ENCODE measurements at regions not wholly inside any gene's neighbourhood (a gene's known extent, or its start where the extent isn't known, plus 50 kb on each side); places are given as distances from the start of the nearest gene placed in this dataset.

GRCh38 chr4:15147714-15148113, 145.4 kb downstream of the CPEB2 start:
- no peaks in the 10 kb centered on the region for H3K36me3 ChIP-seq (ENCODE audit: insufficient read depth, low read length)
- H3K27me3 ChIP-seq (ENCODE audit: insufficient read depth, low read depth, low read length), result no peaks in the 10 kb centered on the region
- H3K9ac ChIP-seq (ENCODE audit: low read length), result no peak overlapping the region
- H3K9me2 ChIP-seq (ENCODE audit: insufficient read depth, low read length), result no peaks in the 10 kb centered on the region
- H4K20me1 ChIP-seq (ENCODE audit: insufficient read depth), result no peaks in the 10 kb centered on the region
- TF ChIP-seq POLR2AphosphoS5 (IDR thresholded peaks at IDR 0.05) (no peak), EP300 (conservative IDR thresholded peaks at IDR 0.05; ENCODE audit: poor library complexity, severe bottlenecking) (no peak), SMC3 (conservative IDR thresholded peaks at IDR 0.05; ENCODE audit: poor library complexity) (no peak), TAF1 (IDR thresholded peaks at IDR 0.05; ENCODE audit: low read depth) (no peak), MXI1 (conservative IDR thresholded peaks at IDR 0.05; ENCODE audit: poor library complexity, severe bottlenecking) (no peak), RAD21 (conservative IDR thresholded peaks at IDR 0.05) (no peak), REST (IDR thresholded peaks at IDR 0.05; ENCODE audit: borderline replicate concordance) (no peak), EZH2 (IDR thresholded peaks at IDR 0.05; ENCODE audit: borderline replicate concordance, insufficient read depth, low read length, poor library complexity, severe bottlenecking) (no peak)
- TF ChIP-seq, protein P1, sequence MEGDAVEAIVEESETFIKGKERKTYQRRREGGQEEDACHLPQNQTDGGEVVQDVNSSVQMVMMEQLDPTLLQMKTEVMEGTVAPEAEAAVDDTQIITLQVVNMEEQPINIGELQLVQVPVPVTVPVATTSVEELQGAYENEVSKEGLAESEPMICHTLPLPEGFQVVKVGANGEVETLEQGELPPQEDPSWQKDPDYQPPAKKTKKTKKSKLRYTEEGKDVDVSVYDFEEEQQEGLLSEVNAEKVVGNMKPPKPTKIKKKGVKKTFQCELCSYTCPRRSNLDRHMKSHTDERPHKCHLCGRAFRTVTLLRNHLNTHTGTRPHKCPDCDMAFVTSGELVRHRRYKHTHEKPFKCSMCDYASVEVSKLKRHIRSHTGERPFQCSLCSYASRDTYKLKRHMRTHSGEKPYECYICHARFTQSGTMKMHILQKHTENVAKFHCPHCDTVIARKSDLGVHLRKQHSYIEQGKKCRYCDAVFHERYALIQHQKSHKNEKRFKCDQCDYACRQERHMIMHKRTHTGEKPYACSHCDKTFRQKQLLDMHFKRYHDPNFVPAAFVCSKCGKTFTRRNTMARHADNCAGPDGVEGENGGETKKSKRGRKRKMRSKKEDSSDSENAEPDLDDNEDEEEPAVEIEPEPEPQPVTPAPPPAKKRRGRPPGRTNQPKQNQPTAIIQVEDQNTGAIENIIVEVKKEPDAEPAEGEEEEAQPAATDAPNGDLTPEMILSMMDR (IDR thresholded peaks at IDR 0.05; ENCODE audit: poor library complexity, severe bottlenecking), result no peak
- no peaks in the 10 kb centered on the region for H3F3A ChIP-seq (ENCODE audit: insufficient read depth, low read length, poor library complexity, severe bottlenecking)
- H3K27ac ChIP-seq (ENCODE audit: low read length), result no peak overlapping the region
- no peak overlapping the region for H3K4me3 ChIP-seq (ENCODE audit: low read length)
- H3K4me2 ChIP-seq (ENCODE audit: low read length), result no peak overlapping the region
- H2AFZ ChIP-seq (ENCODE audit: low read depth, low read length), result no peak overlapping the region
- no peaks in the 10 kb centered on the region for H3K9me3 ChIP-seq (ENCODE audit: low read length)
- H3K79me2 ChIP-seq (replicated peaks; ENCODE audit: insufficient read depth, low read length), result no peaks in the 10 kb centered on the region

GRCh38 chr4:15148199-15148598, 145.9 kb downstream of the CPEB2 start:
- Histone ChIP-seq H3K9me3 (ENCODE audit: low read length) (no peaks in the 10 kb centered on the region), H3K79me2 (replicated peaks; ENCODE audit: insufficient read depth, low read length) (no peaks in the 10 kb centered on the region), H3K4me2 (ENCODE audit: low read length) (no peak overlapping the region), H3F3A (ENCODE audit: insufficient read depth, low read length, poor library complexity, severe bottlenecking) (no peaks in the 10 kb centered on the region), H3K9me2 (ENCODE audit: insufficient read depth, low read length) (no peaks in the 10 kb centered on the region), H3K27ac (ENCODE audit: low read length) (no peak overlapping the region), H3K27me3 (ENCODE audit: insufficient read depth, low read depth, low read length) (no peaks in the 10 kb centered on the region), H3K9ac (ENCODE audit: low read length) (no peak overlapping the region), H3K36me3 (ENCODE audit: insufficient read depth, low read length) (no peaks in the 10 kb centered on the region), H2AFZ (ENCODE audit: low read depth, low read length) (no peak overlapping the region), H3K4me3 (ENCODE audit: low read length) (no peak overlapping the region), H4K20me1 (ENCODE audit: insufficient read depth) (no peaks in the 10 kb centered on the region)
- TF ChIP-seq EZH2 (IDR thresholded peaks at IDR 0.05; ENCODE audit: borderline replicate concordance, insufficient read depth, low read length, poor library complexity, severe bottlenecking) (no peak), RAD21 (conservative IDR thresholded peaks at IDR 0.05) (no peak)

DNA sequence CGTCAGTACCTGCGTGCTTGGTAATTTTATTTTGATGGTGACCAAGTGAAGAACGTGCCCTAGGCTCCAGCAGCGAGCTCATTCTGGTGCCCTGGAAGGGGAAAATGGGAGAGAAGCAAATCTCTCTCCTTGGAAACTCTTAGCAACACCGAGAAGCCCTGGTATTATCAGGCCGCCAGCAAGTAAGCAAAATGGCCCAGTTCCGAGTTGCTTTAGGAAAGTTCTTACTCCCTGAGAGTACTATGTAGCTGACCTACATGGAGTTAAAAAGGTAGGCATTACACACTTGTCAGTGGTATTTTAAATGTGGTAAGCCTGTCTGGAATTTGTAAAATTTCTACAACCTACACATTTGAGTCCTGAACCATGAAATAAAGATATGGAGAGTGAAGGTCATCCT, 146.4 kb downstream of the CPEB2 start:
- Histone ChIP-seq H2AFZ (ENCODE audit: low read depth, low read length) (no peak overlapping the region), H3F3A (ENCODE audit: insufficient read depth, low read length, poor library complexity, severe bottlenecking) (no peaks in the 10 kb centered on the region), H3K27ac (ENCODE audit: low read length) (no peak overlapping the region), H3K79me2 (replicated peaks; ENCODE audit: insufficient read depth, low read length) (no peaks in the 10 kb centered on the region), H4K20me1 (ENCODE audit: insufficient read depth) (no peaks in the 10 kb centered on the region), H3K4me2 (ENCODE audit: low read length) (no peak overlapping the region), H3K9ac (ENCODE audit: low read length) (no peak overlapping the region), H3K9me2 (ENCODE audit: insufficient read depth, low read length) (no peaks in the 10 kb centered on the region), H3K36me3 (ENCODE audit: insufficient read depth, low read length) (no peaks in the 10 kb centered on the region), H3K4me3 (ENCODE audit: low read length) (no peak overlapping the region), H3K9me3 (ENCODE audit: low read length) (no peaks in the 10 kb centered on the region), H3K27me3 (ENCODE audit: insufficient read depth, low read depth, low read length) (no peaks in the 10 kb centered on the region)
- TF ChIP-seq, protein P1 (IDR thresholded peaks at IDR 0.05; ENCODE audit: poor library complexity, severe bottlenecking), result no peak
- TF ChIP-seq MXI1 (conservative IDR thresholded peaks at IDR 0.05; ENCODE audit: poor library complexity, severe bottlenecking) (no peak), EP300 (conservative IDR thresholded peaks at IDR 0.05; ENCODE audit: poor library complexity, severe bottlenecking) (no peak), REST (IDR thresholded peaks at IDR 0.05; ENCODE audit: borderline replicate concordance) (no peak), RAD21 (conservative IDR thresholded peaks at IDR 0.05) (no peak), TAF1 (IDR thresholded peaks at IDR 0.05; ENCODE audit: low read depth) (no peak), EZH2 (IDR thresholded peaks at IDR 0.05; ENCODE audit: borderline replicate concordance, insufficient read depth, low read length, poor library complexity, severe bottlenecking) (no peak), POLR2AphosphoS5 (IDR thresholded peaks at IDR 0.05) (no peak), SMC3 (conservative IDR thresholded peaks at IDR 0.05; ENCODE audit: poor library complexity) (no peak)

Measured in neural cell (in vitro differentiated cells).